OCI-LY3 (cell line): ENCODE measurements at regions not wholly inside any gene's neighbourhood (a gene's known extent, or its start where the extent isn't known, plus 50 kb on each side); places are given as distances from the start of the nearest gene placed in this dataset.

Experiments
- H2AFZ ChIP-seq: fragments of 200-600, 300-600 bp; shearing (Covaris generic); 2 replicates; pipeline ENCODE4 v1.6.0; 2014; ENCODE audit warnings: antibody characterized with exemption, low read depth, low read length
- H3K27ac ChIP-seq: fragments of 200-600, 300-600 bp; sonication (generic); 2 replicates; pipeline ENCODE4 v1.5.1; 2014; ENCODE audit warnings: mild to moderate bottlenecking, low read length, moderate library complexity, mixed read lengths
- H3K27me3 ChIP-seq: fragments of 200-600, 300-600 bp; sonication (generic); 2 replicates; pipeline ENCODE4 v1.6.1; 2014; ENCODE audit warnings: low read depth, low read length, mixed read lengths
- H3K36me3 ChIP-seq: fragments of 200-600, 300-600 bp; sonication (generic); replicated peaks from 2 replicates; pipeline ENCODE3; 2014; ENCODE audit warnings: low read depth, low read length, mixed read lengths
- H3K4me1 ChIP-seq: fragments of 300-600, 200-600 bp; sonication (generic); 2 replicates; pipeline ENCODE4 v1.6.1; 2014; ENCODE audit warnings: low read length, mixed read lengths
- H3K4me2 ChIP-seq: fragments of 200-600, 300-600 bp; sonication (generic); 2 replicates; pipeline ENCODE4 v1.6.1; 2014; ENCODE audit warnings: low read length, mixed read lengths
- H3K4me3 ChIP-seq: fragments of 300-600, 200-600 bp; sonication (generic); 2 replicates; pipeline ENCODE4 v1.5.1; 2014; ENCODE audit warnings: antibody characterized with exemption, mild to moderate bottlenecking, low read length, moderate library complexity
- H3K79me2 ChIP-seq: fragments of 300-600, 200-600 bp; shearing (Covaris generic); 2 replicates; pipeline ENCODE4 v1.6.1; 2014; ENCODE audit warnings: mild to moderate bottlenecking, low read length, mixed read lengths
- H3K9ac ChIP-seq: fragments of 300-600, 200-600 bp; shearing (Covaris generic); 2 replicates; pipeline ENCODE4 v1.6.0; 2014; ENCODE audit warnings: mild to moderate bottlenecking, low read length, moderate library complexity
- H3K9me3 ChIP-seq: fragments of 200-600, 300-600 bp; shearing (Covaris generic); 2 replicates; pipeline ENCODE4 v1.6.1; 2014; ENCODE audit warnings: low read length, mixed read lengths; ENCODE audit not compliant: insufficient read depth
- H4K20me1 ChIP-seq: fragments of 200-600, 300-600 bp; sonication (generic); 2 replicates; pipeline ENCODE4 v1.6.1; 2016; ENCODE audit warnings: low read length, mixed read lengths; ENCODE audit not compliant: insufficient read depth
- CTCF ChIP-seq: fragments of 200-600, 300-600 bp; sonication (generic); IDR thresholded peaks from 2 replicates; pipeline ENCODE4 v1.5.1; 2014; ENCODE audit warnings: antibody characterized with exemption, low read length, low read depth
- EZH2phosphoT487 ChIP-seq: fragments of 200-600 bp; shearing (Covaris generic); IDR thresholded peaks from 2 replicates; pipeline ENCODE4 v1.6.1; 2018; ENCODE audit warnings: antibody characterized with exemption, mixed run types, low read depth

GRCh38 chr5:149438281-149438680 is 59.2 kb upstream of the IL17B start:
- H3K9ac ChIP-seq: no peak overlapping the region
- H3K4me1 ChIP-seq: no peaks in the 10 kb centered on the region
- H3K79me2 ChIP-seq: no peaks in the 10 kb centered on the region
- no peak overlapping the region for H3K4me3 ChIP-seq
- no peaks in the 10 kb centered on the region for H3K9me3 ChIP-seq
- no peak overlapping the region for H3K4me2 ChIP-seq
- no peaks in the 10 kb centered on the region for H4K20me1 ChIP-seq
- no peak for TF ChIP-seq CTCF
- TF ChIP-seq EZH2phosphoT487: no peak
- no peak overlapping the region for H2AFZ ChIP-seq
- 0 out of 2 replicates have a peak, but pooled peaks cover 5% of the 10 kb centered on the region for H3K27me3 ChIP-seq
- H3K36me3 ChIP-seq: no peaks in the 10 kb centered on the region
- no peak overlapping the region for H3K27ac ChIP-seq

GRCh38 chr5:149437391-149438040 is 58.4 kb upstream of the IL17B start:
- Histone ChIP-seq H3K4me2 (no peak overlapping the region), H3K79me2 (no peaks in the 10 kb centered on the region), H2AFZ (no peak overlapping the region), H3K9me3 (no peaks in the 10 kb centered on the region), H3K36me3 (no peaks in the 10 kb centered on the region), H3K4me1 (no peaks in the 10 kb centered on the region), H3K27me3 (0 out of 2 replicates have a peak, but pooled peaks cover 5% of the 10 kb centered on the region), H3K9ac (no peak overlapping the region), H3K4me3 (no peak overlapping the region), H3K27ac (no peak overlapping the region), H4K20me1 (no peaks in the 10 kb centered on the region)
- TF ChIP-seq CTCF (no peak), EZH2phosphoT487 (no peak)

DNA sequence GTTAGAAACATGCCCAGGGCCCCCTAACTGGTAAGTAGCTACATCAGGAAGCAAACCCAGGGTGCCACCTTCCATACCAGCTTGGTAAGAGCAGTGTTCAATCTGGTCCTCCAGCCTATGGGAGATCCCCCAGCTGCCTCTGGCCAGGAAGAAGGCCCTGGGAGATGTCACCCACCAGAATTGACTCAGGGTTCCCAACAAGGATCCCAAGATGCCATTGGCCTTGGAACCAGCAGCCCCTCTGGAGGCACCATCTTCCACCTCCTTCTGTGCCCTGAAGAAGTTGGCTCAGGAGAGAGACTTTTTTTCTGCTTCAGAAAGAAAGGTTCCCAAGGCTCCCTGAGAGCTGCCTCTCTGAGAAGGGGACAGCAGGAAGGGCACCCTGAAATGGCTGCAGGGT is 56.6 kb upstream of the IL17B start:
- TF ChIP-seq CTCF (no peak), EZH2phosphoT487 (no peak)
- no peaks in the 10 kb centered on the region for H3K9me3 ChIP-seq
- H3K27ac ChIP-seq: no peak overlapping the region
- H4K20me1 ChIP-seq: no peaks in the 10 kb centered on the region
- H3K4me2 ChIP-seq: no peak overlapping the region
- no peak overlapping the region for H3K9ac ChIP-seq
- no peak overlapping the region for H3K4me3 ChIP-seq
- H3K27me3 ChIP-seq: 0 out of 2 replicates have a peak, but pooled peaks cover 5% of the 10 kb centered on the region
- no peak overlapping the region for H2AFZ ChIP-seq
- H3K79me2 ChIP-seq: no peaks in the 10 kb centered on the region
- no peaks in the 10 kb centered on the region for H3K4me1 ChIP-seq
- no peaks in the 10 kb centered on the region for H3K36me3 ChIP-seq

GRCh38 chr5:149435015-149435376 is 55.9 kb upstream of the IL17B start:
- no peaks in the 10 kb centered on the region for H3K9me3 ChIP-seq
- H3K36me3 ChIP-seq: no peaks in the 10 kb centered on the region
- H2AFZ ChIP-seq: no peak overlapping the region
- no peak overlapping the region for H3K4me2 ChIP-seq
- 0 out of 2 replicates have a peak, but pooled peaks cover 5% of the 10 kb centered on the region for H3K27me3 ChIP-seq
- no peak overlapping the region for H3K4me3 ChIP-seq
- H4K20me1 ChIP-seq: no peaks in the 10 kb centered on the region
- no peak overlapping the region for H3K9ac ChIP-seq
- no peak for TF ChIP-seq EZH2phosphoT487
- TF ChIP-seq CTCF: no peak
- H3K4me1 ChIP-seq: no peaks in the 10 kb centered on the region
- no peaks in the 10 kb centered on the region for H3K79me2 ChIP-seq
- no peak overlapping the region for H3K27ac ChIP-seq
